ENCODE measurements at regions not wholly inside any gene's neighbourhood (a gene's known extent, or its start where the extent isn't known, plus 50 kb on each side); places are given as distances from the start of the nearest gene placed in this dataset.
A peak's percentile ranks its signal among the peaks of the same experiment; 100 is the strongest.
"Not testable (repeated sequence)": the region's sequence is repeated elsewhere in the genome, so short reads cannot be mapped to it uniquely, and the experiment has no call there.

DNA sequence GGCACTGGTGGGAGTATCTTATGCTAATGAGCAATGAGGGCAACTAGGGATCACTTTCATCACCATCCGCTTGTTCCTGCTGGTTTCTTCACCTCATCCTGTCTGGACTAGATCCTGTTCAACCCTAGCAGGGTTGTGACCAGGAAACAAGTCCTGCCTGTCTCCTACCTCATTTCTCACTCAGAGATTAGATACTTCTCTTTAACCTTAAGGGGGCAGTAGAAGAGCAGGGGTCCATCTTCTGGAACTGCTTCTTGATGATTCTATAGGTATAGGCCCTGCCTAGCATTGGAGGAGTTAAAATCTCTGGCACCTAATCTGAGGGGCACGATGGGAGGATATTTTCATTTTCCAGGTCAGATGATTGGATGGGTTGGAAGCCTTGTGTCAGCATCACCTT, 415.5 kb downstream of the TGIF2LX start:
- peaks cover 15% of the 10 kb centered on the region for H3K9me3 Mint-ChIP-seq
- not testable (repeated sequence) for H3K4me1 ChIP-seq (ENCODE audit: control insufficient read depth, insufficient read depth, low read length); H3K36me3 Mint-ChIP-seq (ENCODE audit: low read depth); DNase-seq; H3K9ac ChIP-seq (ENCODE audit: extremely low read depth, low read length, poor library complexity, severe bottlenecking); H3K27ac Mint-ChIP-seq; H3K4me3 Mint-ChIP-seq; H3K27me3 ChIP-seq (ENCODE audit: control insufficient read depth, insufficient read depth, low read length, poor library complexity, severe bottlenecking); H3K9me3 ChIP-seq (ENCODE audit: control insufficient read depth, low read length); H3K36me3 ChIP-seq (ENCODE audit: control insufficient read depth, insufficient read depth, low read length); H3K4me3 ChIP-seq (ENCODE audit: low read length); H3K27me3 Mint-ChIP-seq (ENCODE audit: insufficient read depth); H3K27ac ChIP-seq (ENCODE audit: low read depth, low read length); H3K4me1 Mint-ChIP-seq
- 96% methylated on average over 2 of the region's 2 CpGs; no CpG with 5 or more reads in 1 of the 2 experiments for WGBS, 2 experiments (ENCODE audit: insufficient coverage in 1 of 2, insufficient read length in 1 of 2)
- TF ChIP-seq, protein P1, sequence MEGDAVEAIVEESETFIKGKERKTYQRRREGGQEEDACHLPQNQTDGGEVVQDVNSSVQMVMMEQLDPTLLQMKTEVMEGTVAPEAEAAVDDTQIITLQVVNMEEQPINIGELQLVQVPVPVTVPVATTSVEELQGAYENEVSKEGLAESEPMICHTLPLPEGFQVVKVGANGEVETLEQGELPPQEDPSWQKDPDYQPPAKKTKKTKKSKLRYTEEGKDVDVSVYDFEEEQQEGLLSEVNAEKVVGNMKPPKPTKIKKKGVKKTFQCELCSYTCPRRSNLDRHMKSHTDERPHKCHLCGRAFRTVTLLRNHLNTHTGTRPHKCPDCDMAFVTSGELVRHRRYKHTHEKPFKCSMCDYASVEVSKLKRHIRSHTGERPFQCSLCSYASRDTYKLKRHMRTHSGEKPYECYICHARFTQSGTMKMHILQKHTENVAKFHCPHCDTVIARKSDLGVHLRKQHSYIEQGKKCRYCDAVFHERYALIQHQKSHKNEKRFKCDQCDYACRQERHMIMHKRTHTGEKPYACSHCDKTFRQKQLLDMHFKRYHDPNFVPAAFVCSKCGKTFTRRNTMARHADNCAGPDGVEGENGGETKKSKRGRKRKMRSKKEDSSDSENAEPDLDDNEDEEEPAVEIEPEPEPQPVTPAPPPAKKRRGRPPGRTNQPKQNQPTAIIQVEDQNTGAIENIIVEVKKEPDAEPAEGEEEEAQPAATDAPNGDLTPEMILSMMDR (conservative IDR thresholded peaks at IDR 0.05), result peak; percentile 49

DNA sequence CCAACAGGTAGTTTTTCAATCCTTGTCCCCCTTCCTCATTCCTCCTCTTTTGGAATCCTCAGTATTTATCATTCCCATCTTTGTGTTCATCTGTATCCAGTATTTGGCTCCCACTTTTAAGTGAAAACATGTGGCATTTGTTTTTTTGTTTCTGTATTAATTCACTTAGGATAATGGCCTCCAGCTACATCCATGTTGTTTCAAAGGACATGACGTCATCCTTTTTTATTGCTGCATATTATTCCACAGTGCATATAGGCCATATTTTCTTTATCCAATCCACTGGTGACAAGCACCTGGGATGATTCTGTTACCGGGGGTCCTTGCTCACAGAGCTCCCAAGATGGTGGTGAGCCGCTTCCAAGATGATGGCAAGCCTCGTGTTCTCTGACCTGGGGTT, 447.9 kb downstream of the TGIF2LX start:
- H3K27ac ChIP-seq (ENCODE audit: low read depth, low read length); H3K27ac Mint-ChIP-seq; DNase-seq; H3K9me3 ChIP-seq (ENCODE audit: control insufficient read depth, low read length); H3K27me3 Mint-ChIP-seq (ENCODE audit: insufficient read depth); H3K4me1 Mint-ChIP-seq; H3K27me3 ChIP-seq (ENCODE audit: control insufficient read depth, insufficient read depth, low read length, poor library complexity, severe bottlenecking); H3K36me3 ChIP-seq (ENCODE audit: control insufficient read depth, insufficient read depth, low read length); H3K4me1 ChIP-seq (ENCODE audit: control insufficient read depth, insufficient read depth, low read length); H3K9me3 Mint-ChIP-seq; H3K4me3 Mint-ChIP-seq; H3K36me3 Mint-ChIP-seq (ENCODE audit: low read depth); H3K4me3 ChIP-seq (ENCODE audit: low read length); H3K9ac ChIP-seq (ENCODE audit: extremely low read depth, low read length, poor library complexity, severe bottlenecking): not testable (repeated sequence)
- 88% methylated on average over 1 of the region's 4 CpGs; no CpG with 5 or more reads in 1 of the 2 experiments for WGBS, 2 experiments (ENCODE audit: insufficient coverage in 1 of 2, insufficient read length in 1 of 2)

DNA sequence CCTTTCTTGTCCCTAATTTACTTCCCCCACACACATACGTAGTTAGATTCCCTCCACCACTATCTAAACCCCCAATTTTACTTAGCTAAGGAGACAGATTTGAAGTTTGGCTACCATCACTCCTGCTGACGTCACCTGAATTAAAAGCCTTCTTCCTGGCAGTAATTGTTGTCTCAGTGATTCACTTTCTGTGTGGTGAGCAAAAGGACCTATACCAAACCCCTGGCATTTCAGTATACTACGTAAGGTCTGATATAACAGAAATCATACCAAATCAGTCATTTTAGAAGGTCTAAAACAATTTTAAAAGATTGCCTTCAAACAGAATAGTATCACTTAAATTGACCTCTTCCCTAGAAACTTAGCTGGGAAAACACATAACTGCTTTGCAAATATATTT, 476.3 kb downstream of the TGIF2LX start:
- no CpG with 5 or more reads among the region's 3 CpGs for WGBS, 2 experiments (ENCODE audit: insufficient coverage in 1 of 2, insufficient read length in 1 of 2)
- H3K9ac ChIP-seq (ENCODE audit: extremely low read depth, low read length, poor library complexity, severe bottlenecking); H3K27ac ChIP-seq (ENCODE audit: low read depth, low read length); H3K9me3 ChIP-seq (ENCODE audit: control insufficient read depth, low read length); H3K27me3 Mint-ChIP-seq (ENCODE audit: insufficient read depth); H3K4me3 Mint-ChIP-seq; H3K4me3 ChIP-seq (ENCODE audit: low read length); H3K27ac Mint-ChIP-seq; H3K36me3 ChIP-seq (ENCODE audit: control insufficient read depth, insufficient read depth, low read length); DNase-seq; H3K4me1 ChIP-seq (ENCODE audit: control insufficient read depth, insufficient read depth, low read length); H3K4me1 Mint-ChIP-seq; H3K27me3 ChIP-seq (ENCODE audit: control insufficient read depth, insufficient read depth, low read length, poor library complexity, severe bottlenecking); H3K36me3 Mint-ChIP-seq (ENCODE audit: low read depth); H3K9me3 Mint-ChIP-seq: not testable (repeated sequence)

DNA sequence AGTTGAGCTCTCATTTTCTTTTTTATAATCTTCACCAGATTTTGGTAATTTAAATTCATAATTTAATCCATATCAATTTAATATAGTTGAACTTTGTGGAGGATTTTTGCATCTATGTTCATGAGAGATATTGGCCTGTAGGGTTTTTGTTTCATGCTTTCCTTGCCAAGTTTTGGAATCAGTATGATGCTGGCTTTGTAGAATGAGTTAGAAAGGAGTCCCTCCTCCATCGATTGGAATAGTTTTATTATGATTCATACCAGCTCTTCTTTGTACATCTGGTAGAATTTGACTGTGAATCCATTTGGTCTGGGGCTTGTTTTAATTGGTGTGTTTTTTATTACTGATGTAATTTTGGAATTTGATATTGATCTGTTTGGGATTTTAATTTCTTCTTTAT, 480.5 kb downstream of the TGIF2LX start:
- WGBS, 2 experiments (ENCODE audit: insufficient coverage in 1 of 2, insufficient read length in 1 of 2), result no CpG with 5 or more reads among the region's 1 CpG
- not testable (repeated sequence) for H3K4me1 Mint-ChIP-seq; H3K9me3 ChIP-seq (ENCODE audit: control insufficient read depth, low read length); H3K27ac ChIP-seq (ENCODE audit: low read depth, low read length); H3K36me3 ChIP-seq (ENCODE audit: control insufficient read depth, insufficient read depth, low read length); H3K9me3 Mint-ChIP-seq; H3K9ac ChIP-seq (ENCODE audit: extremely low read depth, low read length, poor library complexity, severe bottlenecking); H3K27ac Mint-ChIP-seq; H3K4me3 ChIP-seq (ENCODE audit: low read length); H3K36me3 Mint-ChIP-seq (ENCODE audit: low read depth); H3K27me3 Mint-ChIP-seq (ENCODE audit: insufficient read depth); DNase-seq; H3K27me3 ChIP-seq (ENCODE audit: control insufficient read depth, insufficient read depth, low read length, poor library complexity, severe bottlenecking); H3K4me1 ChIP-seq (ENCODE audit: control insufficient read depth, insufficient read depth, low read length); H3K4me3 Mint-ChIP-seq

DNA sequence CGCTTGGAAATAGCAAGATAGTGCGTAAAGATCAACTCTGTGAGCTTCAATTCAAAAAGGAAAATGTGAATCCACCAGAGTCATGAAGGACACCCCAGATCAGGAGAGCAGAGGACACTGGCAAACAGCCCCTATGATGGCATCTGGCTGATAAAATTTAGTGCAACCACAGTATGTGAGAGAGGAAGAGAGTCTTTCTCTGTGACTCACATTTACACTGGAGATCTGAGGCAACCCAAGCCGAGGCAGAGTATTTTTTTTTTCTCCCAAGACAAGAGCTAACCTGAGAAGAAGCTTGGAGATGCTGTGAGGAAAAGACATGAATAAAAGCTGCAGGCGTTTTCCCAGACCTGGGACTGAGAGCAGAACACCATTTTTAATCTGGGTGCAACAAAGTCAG, 482.2 kb downstream of the TGIF2LX start:
- not testable (repeated sequence) for H3K9me3 Mint-ChIP-seq; H3K27me3 Mint-ChIP-seq (ENCODE audit: insufficient read depth); H3K4me1 ChIP-seq (ENCODE audit: control insufficient read depth, insufficient read depth, low read length); H3K36me3 Mint-ChIP-seq (ENCODE audit: low read depth); H3K36me3 ChIP-seq (ENCODE audit: control insufficient read depth, insufficient read depth, low read length); H3K4me1 Mint-ChIP-seq; H3K9me3 ChIP-seq (ENCODE audit: control insufficient read depth, low read length); H3K4me3 ChIP-seq (ENCODE audit: low read length); H3K9ac ChIP-seq (ENCODE audit: extremely low read depth, low read length, poor library complexity, severe bottlenecking); H3K27me3 ChIP-seq (ENCODE audit: control insufficient read depth, insufficient read depth, low read length, poor library complexity, severe bottlenecking); H3K4me3 Mint-ChIP-seq; DNase-seq; H3K27ac Mint-ChIP-seq; H3K27ac ChIP-seq (ENCODE audit: low read depth, low read length)
- WGBS, 2 experiments (ENCODE audit: insufficient coverage in 1 of 2, insufficient read length in 1 of 2), result 94% methylated on average over 4 of the region's 4 CpGs; no CpG with 5 or more reads in 1 of the 2 experiments

All from endodermal cell (in vitro differentiated cells).